AG09309 (cell line): ENCODE measurements at regions not wholly inside any gene's neighbourhood (a gene's known extent, or its start where the extent isn't known, plus 50 kb on each side); places are given as distances from the start of the nearest gene placed in this dataset.

Experiments used
- DNase-seq: peaks from one replicate; pipeline ENCODE4 v3.0.0-alpha.2; 2010; ENCODE audit warnings: low read depth
- H3K4me3 ChIP-seq: 2 replicates; pipeline ENCODE4 v1.5.1; 2011; ENCODE audit warnings: mild to moderate bottlenecking, low read depth, low read length, moderate library complexity; ENCODE audit not compliant: control insufficient read depth
- TF ChIP-seq, protein P1 (sequence below): IDR thresholded peaks from 2 replicates; pipeline ENCODE4 v1.5.1; 2011; ENCODE audit warnings: mild to moderate bottlenecking, low read depth, low read length, inconsistent platforms; ENCODE audit not compliant: insufficient read depth, control insufficient read depth; ENCODE audit errors: missing control alignments

DNA sequence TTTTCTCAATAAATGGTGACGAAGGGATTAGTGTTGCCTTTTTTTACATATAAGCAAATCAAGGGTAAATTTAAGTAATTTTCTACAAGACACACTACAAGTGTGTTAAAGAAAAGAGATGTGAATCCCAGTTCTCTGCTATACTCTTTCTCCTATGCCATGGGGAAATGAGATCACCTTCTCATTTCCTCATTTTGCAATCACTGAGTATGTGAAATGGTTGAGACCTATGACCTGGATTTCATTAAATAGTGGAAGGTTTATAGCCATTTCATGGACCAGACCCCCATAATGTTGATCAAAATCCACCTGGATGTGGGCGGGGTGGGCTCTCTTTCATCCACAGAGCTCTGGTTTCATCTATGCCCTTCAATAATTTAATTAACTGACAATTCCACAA is 66.9 kb upstream of the SLIT3 start:
- no peak for DNase-seq
- H3K4me3 ChIP-seq: no peak overlapping the region
- TF ChIP-seq, protein P1, sequence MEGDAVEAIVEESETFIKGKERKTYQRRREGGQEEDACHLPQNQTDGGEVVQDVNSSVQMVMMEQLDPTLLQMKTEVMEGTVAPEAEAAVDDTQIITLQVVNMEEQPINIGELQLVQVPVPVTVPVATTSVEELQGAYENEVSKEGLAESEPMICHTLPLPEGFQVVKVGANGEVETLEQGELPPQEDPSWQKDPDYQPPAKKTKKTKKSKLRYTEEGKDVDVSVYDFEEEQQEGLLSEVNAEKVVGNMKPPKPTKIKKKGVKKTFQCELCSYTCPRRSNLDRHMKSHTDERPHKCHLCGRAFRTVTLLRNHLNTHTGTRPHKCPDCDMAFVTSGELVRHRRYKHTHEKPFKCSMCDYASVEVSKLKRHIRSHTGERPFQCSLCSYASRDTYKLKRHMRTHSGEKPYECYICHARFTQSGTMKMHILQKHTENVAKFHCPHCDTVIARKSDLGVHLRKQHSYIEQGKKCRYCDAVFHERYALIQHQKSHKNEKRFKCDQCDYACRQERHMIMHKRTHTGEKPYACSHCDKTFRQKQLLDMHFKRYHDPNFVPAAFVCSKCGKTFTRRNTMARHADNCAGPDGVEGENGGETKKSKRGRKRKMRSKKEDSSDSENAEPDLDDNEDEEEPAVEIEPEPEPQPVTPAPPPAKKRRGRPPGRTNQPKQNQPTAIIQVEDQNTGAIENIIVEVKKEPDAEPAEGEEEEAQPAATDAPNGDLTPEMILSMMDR: no peak

DNA sequence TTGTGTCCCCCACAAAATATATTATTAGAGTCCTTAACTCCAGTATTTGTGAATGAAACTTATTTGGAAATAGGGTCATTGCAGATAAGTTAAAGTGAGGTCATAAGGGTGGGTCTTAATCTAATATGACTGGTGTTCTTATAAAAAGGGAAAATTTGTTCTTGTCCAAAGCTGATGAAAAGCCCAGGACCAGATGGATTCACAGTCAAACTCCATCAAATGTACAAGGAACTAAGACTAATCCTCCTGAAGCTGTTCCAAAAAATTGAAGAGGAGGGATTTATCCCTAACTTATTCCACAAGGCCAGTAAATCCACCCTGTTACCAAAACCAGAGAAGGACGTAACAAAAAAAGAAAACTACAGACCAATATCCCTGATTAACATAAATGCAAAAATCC is 56.4 kb upstream of the SLIT3 start:
- DNase-seq: no peak
- TF ChIP-seq, protein P1: no peak
- H3K4me3 ChIP-seq: no peak overlapping the region

DNA sequence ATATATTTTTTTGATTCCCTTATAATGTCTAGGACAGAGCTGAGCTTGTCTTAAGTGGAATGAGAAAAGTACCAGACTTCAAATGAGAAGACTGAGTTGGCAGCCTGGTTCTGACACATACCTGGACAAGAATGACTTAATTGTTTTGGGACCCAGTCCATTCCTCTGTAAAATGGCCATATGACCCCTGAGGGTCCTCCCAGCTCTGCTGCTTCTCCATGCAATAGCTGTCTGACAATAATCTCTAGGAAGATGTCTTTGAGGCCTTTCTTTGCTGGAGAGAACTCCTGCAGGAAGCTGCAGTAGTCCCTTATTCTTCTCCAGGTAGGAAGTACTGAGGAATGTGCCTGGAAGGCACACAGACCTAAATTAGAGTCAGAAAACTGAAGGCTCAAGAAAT is 55.9 kb upstream of the SLIT3 start:
- TF ChIP-seq, protein P1: no peak
- DNase-seq: no peak

DNA sequence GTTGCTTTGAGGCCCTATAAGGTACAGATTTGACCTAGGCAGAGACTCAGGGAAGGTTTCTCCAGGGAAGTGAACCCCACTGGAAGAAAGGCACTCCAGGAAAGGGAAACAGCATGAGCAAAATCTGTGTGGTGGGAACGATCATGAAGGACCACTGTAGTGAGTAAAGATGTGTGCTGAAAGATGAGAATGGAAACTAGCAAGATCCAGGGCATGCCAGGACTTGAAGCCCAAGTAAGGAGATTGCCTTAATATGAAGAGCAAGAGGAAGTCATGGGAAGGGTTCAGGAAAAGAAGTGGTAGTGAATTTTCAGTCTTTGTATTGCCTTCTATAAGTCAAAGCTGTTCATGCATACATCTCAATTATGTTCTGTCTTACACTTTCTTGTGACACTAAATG is 55.2 kb upstream of the SLIT3 start:
- no peak for DNase-seq
- TF ChIP-seq, protein P1: no peak
- H3K4me3 ChIP-seq: no peak overlapping the region

More for the DNA sequence above, 55.9 kb upstream of the SLIT3 start:
- H3K4me3 ChIP-seq: no peak overlapping the region

DNA sequence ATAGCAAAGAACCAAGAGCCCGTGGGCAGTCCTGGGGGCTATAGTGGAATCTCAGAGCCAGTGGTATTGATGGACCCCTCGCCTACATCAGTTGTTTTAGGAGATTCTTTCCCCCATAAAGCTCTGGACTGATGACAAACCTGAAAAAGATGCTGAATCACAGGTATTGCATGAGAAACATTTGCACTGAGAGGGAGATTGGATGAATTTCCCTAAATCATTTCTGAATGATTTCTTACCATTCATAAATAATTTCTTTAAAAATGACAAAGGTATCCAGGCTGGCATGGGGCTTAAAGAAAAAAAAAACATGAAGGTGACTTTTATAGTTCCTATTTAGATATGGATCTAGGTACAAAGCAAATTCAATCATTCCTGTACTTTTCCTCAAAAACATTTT is 54.0 kb upstream of the SLIT3 start:
- no peak overlapping the region for H3K4me3 ChIP-seq
- no peak for DNase-seq
- TF ChIP-seq, protein P1: no peak

DNA sequence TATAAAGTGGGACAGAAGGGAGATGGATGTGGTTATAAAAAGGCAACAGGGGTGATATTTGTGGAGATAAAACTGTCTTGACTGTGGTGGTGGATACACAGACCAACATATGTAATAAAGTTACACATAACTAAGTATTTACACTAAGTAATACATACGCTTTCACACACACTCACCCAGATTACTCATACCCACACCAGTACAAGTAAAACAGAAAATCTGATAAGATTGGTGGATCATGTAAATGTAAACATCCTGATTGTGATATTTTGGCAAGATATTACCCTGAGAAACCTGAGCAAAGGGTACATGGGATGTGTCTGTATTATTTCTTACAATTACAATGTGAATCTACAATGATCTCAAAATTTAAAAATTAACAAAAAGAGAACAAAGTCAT is 53.3 kb upstream of the SLIT3 start:
- TF ChIP-seq, protein P1: no peak
- H3K4me3 ChIP-seq: no peak overlapping the region
- no peak for DNase-seq

DNA sequence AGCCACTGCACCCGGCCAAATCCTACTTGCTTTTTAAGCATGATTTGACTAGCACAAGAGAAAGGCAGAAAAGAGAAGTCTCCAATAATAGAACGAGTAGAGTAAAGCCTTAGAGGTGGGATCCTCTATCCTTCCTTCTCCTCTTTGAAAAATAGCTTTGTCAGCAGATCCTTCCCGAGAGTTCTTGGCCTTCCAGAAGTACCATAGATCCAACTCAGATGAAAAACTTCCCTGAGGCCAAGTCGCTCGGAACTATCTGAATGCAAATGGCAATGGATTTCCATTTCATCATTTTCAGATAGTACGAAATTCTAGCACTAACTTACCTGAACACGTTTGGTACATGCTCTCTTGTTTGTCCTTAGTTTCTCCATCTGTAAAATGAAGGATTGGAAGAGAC is 52.0 kb upstream of the SLIT3 start:
- no peak overlapping the region for H3K4me3 ChIP-seq
- DNase-seq: no peak
- TF ChIP-seq, protein P1: no peak
